GM23338 (cell line): ENCODE measurements at regions not wholly inside any gene's neighbourhood (a gene's known extent, or its start where the extent isn't known, plus 50 kb on each side); places are given as distances from the start of the nearest gene placed in this dataset.

Source experiments
- ATAC-seq: fragments of 200-7000 bp; cut with Tn5 transposase; 3 replicates; pipeline ENCODE4 v1.9.1; 2020
- DNase-seq: peaks from one replicate; pipeline ENCODE4 v3.0.0-alpha.2; 2015; ENCODE audit warnings: low spot score
- H2AFZ ChIP-seq: fragments of 200-600 bp; sonication (generic); 2 replicates; pipeline ENCODE4 v1.8.0; 2016; ENCODE audit warnings: antibody characterized with exemption, mild to moderate bottlenecking, moderate library complexity
- H3F3A ChIP-seq: fragments of 200-600 bp; sonication (generic); replicated peaks from 2 replicates; pipeline ENCODE4 v1.8.0; 2017; ENCODE audit warnings: antibody characterized with exemption, mixed run types, low read depth
- H3K27ac ChIP-seq: fragments of 200-600 bp; sonication (generic); 2 replicates; pipeline ENCODE4 v1.6.1; 2016; ENCODE audit warnings: low read depth
- H3K27me3 ChIP-seq: fragments of 200-600 bp; sonication (generic); 2 replicates; pipeline ENCODE4 v1.8.0; 2016; ENCODE audit warnings: mild to moderate bottlenecking, mixed run types, moderate library complexity; ENCODE audit not compliant: insufficient read depth
- H3K36me3 ChIP-seq: fragments of 200-600 bp; sonication (generic); 2 replicates; pipeline ENCODE4 v1.8.0; 2016; ENCODE audit warnings: mild to moderate bottlenecking; ENCODE audit not compliant: insufficient read depth
- H3K4me1 ChIP-seq: fragments of 200-600 bp; sonication (generic); 2 replicates; pipeline ENCODE4 v1.8.0; 2016; ENCODE audit warnings: mild to moderate bottlenecking, moderate library complexity; ENCODE audit not compliant: insufficient read depth
- H3K4me2 ChIP-seq: fragments of 200-600 bp; sonication (generic); 2 replicates; pipeline ENCODE4 v1.7.1; 2017; ENCODE audit warnings: mixed run types
- H3K4me3 ChIP-seq: fragments of 200-600 bp; sonication (generic); 2 replicates; pipeline ENCODE4 v1.6.1; 2016; ENCODE audit warnings: mixed run types
- H3K79me2 ChIP-seq: fragments of 200-600 bp; sonication (generic); replicated peaks from 2 replicates; pipeline ENCODE4 v1.8.0; 2017; ENCODE audit warnings: mild to moderate bottlenecking; ENCODE audit not compliant: insufficient read depth
- H3K9me2 ChIP-seq: fragments of 200-600 bp; sonication (generic); 2 replicates; pipeline ENCODE4 v1.8.0; 2017; ENCODE audit not compliant: insufficient read depth
- H4K20me1 ChIP-seq: fragments of 200-600 bp; sonication (generic); replicated peaks from 2 replicates; pipeline ENCODE4 v1.8.0; 2017; ENCODE audit warnings: mild to moderate bottlenecking; ENCODE audit not compliant: insufficient read depth
- H3K27ac Mint-ChIP-seq: 2 replicates; pipeline ENCODE4 v1.8.0; 2020; ENCODE audit warnings: inconsistent platforms, mild to moderate bottlenecking, moderate library complexity, mixed read lengths
- H3K27me3 Mint-ChIP-seq: 3 replicates; pipeline ENCODE4 v1.8.0; 2022; ENCODE audit warnings: low read depth, mild to moderate bottlenecking, moderate library complexity, mixed read lengths, inconsistent platforms; ENCODE audit not compliant: insufficient read depth, poor library complexity
- H3K36me3 Mint-ChIP-seq: 3 replicates; pipeline ENCODE4 v1.8.0; 2021; ENCODE audit warnings: low read depth, mild to moderate bottlenecking, inconsistent platforms, moderate library complexity, mixed read lengths
- H3K4me1 Mint-ChIP-seq: 3 replicates; pipeline ENCODE4 v1.8.0; 2020; ENCODE audit warnings: mild to moderate bottlenecking, inconsistent platforms, mixed read lengths
- H3K4me3 Mint-ChIP-seq: 3 replicates; pipeline ENCODE4 v1.8.0; 2021; ENCODE audit warnings: moderate library complexity, mild to moderate bottlenecking, inconsistent platforms, mixed read lengths
- H3K9me3 Mint-ChIP-seq: 3 replicates; pipeline ENCODE4 v1.8.0; 2020; ENCODE audit warnings: moderate library complexity, mild to moderate bottlenecking, inconsistent platforms, mixed read lengths
- CREB1 ChIP-seq: fragments of 250-450 bp; sonication (Bioruptor Pico); IDR thresholded peaks from 2 replicates; pipeline ENCODE4 v1.5.0; 2020; ENCODE audit warnings: low read depth, mild to moderate bottlenecking, moderate library complexity
- CTCF ChIP-seq, 2 experiments: fragments of 200-600 bp in 1 of 2; sonication (generic) in 1 of 2; conservative IDR thresholded peaks; 2 replicates each; pipeline versions ENCODE4 v1.5.1 to v1.6.1; 2016 to 2017; ENCODE audit warnings: antibody characterized with exemption in 2 of 2, low read depth in 2 of 2, mild to moderate bottlenecking in 2 of 2, moderate library complexity in 1 of 2
- ETS1 ChIP-seq: IDR thresholded peaks from 2 replicates; pipeline ENCODE4 v1.6.1; 2016; ENCODE audit warnings: antibody characterized with exemption
- EZH2 ChIP-seq: fragments of 200-600 bp; sonication (generic); IDR thresholded peaks from one replicate; pipeline ENCODE4 v1.8.0; 2017; ENCODE audit warnings: antibody characterized with exemption, mild to moderate bottlenecking, low read depth; ENCODE audit not compliant: unreplicated experiment
- EZH2phosphoT487 ChIP-seq: fragments of 200-600 bp; sonication (generic); IDR thresholded peaks from one replicate; pipeline ENCODE4 v1.8.1; 2018; ENCODE audit warnings: antibody characterized with exemption; ENCODE audit not compliant: unreplicated experiment
- JUNB ChIP-seq: IDR thresholded peaks from one replicate; pipeline ENCODE4 v1.6.1; 2016; ENCODE audit warnings: antibody characterized with exemption; ENCODE audit not compliant: unreplicated experiment
- NANOG ChIP-seq: IDR thresholded peaks from 2 replicates; pipeline ENCODE4 v1.6.1; 2016; ENCODE audit warnings: antibody characterized with exemption, borderline replicate concordance
- POLR2AphosphoS5 ChIP-seq: IDR thresholded peaks from 2 replicates; pipeline ENCODE4 v1.6.1; 2016; ENCODE audit warnings: antibody characterized with exemption, low read depth
- REST ChIP-seq: IDR thresholded peaks from one replicate; pipeline ENCODE4 v1.6.1; 2018; ENCODE audit warnings: antibody characterized with exemption; ENCODE audit not compliant: unreplicated experiment
- STAT1 ChIP-seq: IDR thresholded peaks from one replicate; pipeline ENCODE4 v1.6.1; 2016; ENCODE audit warnings: antibody characterized with exemption; ENCODE audit not compliant: unreplicated experiment
- ZNF114 ChIP-seq: fragments of 250-450 bp; sonication (Bioruptor Pico); IDR thresholded peaks from 2 replicates; pipeline ENCODE4 v1.5.0; 2020; ENCODE audit warnings: mild to moderate bottlenecking, moderate library complexity
- ZNF331 ChIP-seq: fragments of 250-450 bp; sonication (Bioruptor Pico); IDR thresholded peaks from 2 replicates; pipeline ENCODE4 v1.5.0; 2020; ENCODE audit warnings: low read depth, mild to moderate bottlenecking, moderate library complexity
- ZNF462 ChIP-seq: fragments of 250-450 bp; sonication (Bioruptor Pico); IDR thresholded peaks from 2 replicates; pipeline ENCODE4 v1.5.0; 2020; ENCODE audit warnings: mild to moderate bottlenecking, moderate library complexity

GRCh38 chr4:82138374-82138773 is 235.4 kb downstream of the HNRNPD start:
- Histone ChIP-seq H3K4me1 (no peaks in the 10 kb centered on the region), H3K36me3 (no peaks in the 10 kb centered on the region), H3F3A (no peaks in the 10 kb centered on the region), H4K20me1 (no peaks in the 10 kb centered on the region), H3K79me2 (no peaks in the 10 kb centered on the region), H3K27ac (no peak overlapping the region), H2AFZ (no peak overlapping the region), H3K27me3 (peaks cover 4% of the 10 kb centered on the region; the same call in 1 of the 2 replicates), H3K9me2 (peaks cover 4% of the 10 kb centered on the region; the same call in 1 of the 2 replicates), H3K4me2 (no peak overlapping the region), H3K4me3 (no peak overlapping the region)
- peaks cover 2% of the 10 kb centered on the region for H3K27me3 Mint-ChIP-seq
- DNase-seq = no peak
- TF ChIP-seq EZH2 (no peak), ZNF462 (CRISPR knock-in tag) (no peak), POLR2AphosphoS5 (no peak), EZH2phosphoT487 (no peak), NANOG (no peak), REST (no peak), ZNF114 (no peak), CTCF (conservative IDR thresholded peaks at IDR 0.05; ENCODE audit: low read depth in 2 of 2) (no peak), CREB1 (no peak), ETS1 (no peak), ZNF331 (no peak), STAT1 (no peak), JUNB (no peak)
- H3K4me3 Mint-ChIP-seq = no peak overlapping the region
- no peak overlapping the region for H3K27ac Mint-ChIP-seq
- peaks cover 2% of the 10 kb centered on the region; the same call in 1 of the 3 replicates for H3K4me1 Mint-ChIP-seq
- no peak for ATAC-seq
- H3K9me3 Mint-ChIP-seq = no peaks in the 10 kb centered on the region
- no peaks in the 10 kb centered on the region for H3K36me3 Mint-ChIP-seq
